Left cardiac atrium (tissue), 4 donors: ENCODE measurements at regions not wholly inside any gene's neighbourhood (a gene's known extent, or its start where the extent isn't known, plus 50 kb on each side); places are given as distances from the start of the nearest gene placed in this dataset.

ENCODE experiments used
- ATAC-seq, 2 donors: fragments of 200-7000 bp; cut with Tn5 transposase; one replicate each; pipeline ENCODE4 v1.9.1; 2020; ENCODE audit warnings: mild to moderate bottlenecking in 2 of 2, moderate library complexity in 2 of 2
- DNase-seq: peaks from one replicate; pipeline ENCODE4 v3.0.0-alpha.2; 2020
- intact Hi-C, 2 donors: fragments of 100-400 bp; cut with DNase I; formaldehyde crosslinking; loops; one replicate each; pipeline versions ENCODE4 v1.14.1 to v1.15.1; 2022 to 2023
- donor health status: DM: no; HTN: yes; CAD: no.
- donor health status: DM: no; HTN: yes; CAD: no; lungs with severe emphysema.
- donor health status: DM: yes; HTN: yes; CAD: no.
- donor health status: Dilated cardiomyopathy.

GRCh38 chr6:44556046-44556445 lies 168.5 kb downstream of the CDC5L start:
- ATAC-seq (no peak), DNase-seq (no peak)
- intact Hi-C loops = no loop called here

GRCh38 chr6:44558024-44558831 lies 170.7 kb downstream of the CDC5L start:
- ATAC-seq (no peak), DNase-seq (no peak)
- intact Hi-C loops = no loop called here

- no peak for DNase-seq
- intact Hi-C loops = no loop called here
- no peak for ATAC-seq
These were observed 171.3 kb downstream of the CDC5L start for GRCh38 chr6:44558832-44559251.

- no peak for ATAC-seq
- DNase-seq = no peak
- intact Hi-C loops = no loop called here
These were observed 172.2 kb downstream of the CDC5L start for GRCh38 chr6:44559486-44560270.

- intact Hi-C loops = no loop called here
- DNase-seq = no peak
These were observed 173.1 kb downstream of the CDC5L start for GRCh38 chr6:44560458-44561059.

GRCh38 chr6:44561060-44561623 lies 173.6 kb downstream of the CDC5L start:
- intact Hi-C loops = no loop called here
- DNase-seq (no peak), ATAC-seq (no peak)

More at GRCh38 chr6:44560458-44561059, 173.1 kb downstream of the CDC5L start:
- ATAC-seq = no peak

- no peak for DNase-seq
- intact Hi-C loops = no loop called here
- ATAC-seq = no peak
These were observed 174.5 kb downstream of the CDC5L start for GRCh38 chr6:44561832-44562665.

- peak; percentile 52 for DNase-seq
- peak in 1 of 2 donors; percentile 65 for ATAC-seq
- intact Hi-C loops = no loop called here
These were observed 175.9 kb downstream of the CDC5L start for GRCh38 chr6:44563397-44563796.

GRCh38 chr6:44564906-44565524 lies 177.5 kb downstream of the CDC5L start:
- intact Hi-C loops = no loop called here
- ATAC-seq (no peak), DNase-seq (no peak)

- intact Hi-C loops = no loop called here
- ATAC-seq (no peak), DNase-seq (no peak)
These were observed 179.9 kb downstream of the CDC5L start for GRCh38 chr6:44567406-44567805.

- DNase-seq (no peak), ATAC-seq (no peak)
- intact Hi-C loops = no loop called here
These were observed 181.6 kb downstream of the CDC5L start for GRCh38 chr6:44569131-44569530.

GRCh38 chr6:44569931-44570385 lies 182.5 kb downstream of the CDC5L start:
- DNase-seq = peak; percentile 70
- ATAC-seq = peak; percentile 84 to 85
- intact Hi-C loops = no loop called here

- no peak for ATAC-seq
- intact Hi-C loops = no loop called here
- no peak for DNase-seq
These were observed 184.0 kb downstream of the CDC5L start for GRCh38 chr6:44571510-44571909.

GRCh38 chr6:44572346-44572745 lies 184.8 kb downstream of the CDC5L start:
- DNase-seq (no peak), ATAC-seq (no peak)
- intact Hi-C loops = no loop called here

GRCh38 chr6:44575644-44576043 lies 188.1 kb downstream of the CDC5L start:
- no peak for DNase-seq
- intact Hi-C loops = no loop called here
- no peak for ATAC-seq

GRCh38 chr6:44576132-44576631 lies 188.7 kb downstream of the CDC5L start:
- DNase-seq (no peak), ATAC-seq (peak in 1 of 2 donors; percentile 70)
- intact Hi-C loops = no loop called here

GRCh38 chr6:44580901-44581300 lies 193.4 kb downstream of the CDC5L start:
- intact Hi-C loops = no loop called here
- DNase-seq (no peak), ATAC-seq (peak in 1 of 2 donors; percentile 26)

GRCh38 chr6:44582930-44583329 lies 195.4 kb downstream of the CDC5L start:
- no peak for DNase-seq
- intact Hi-C loops = no loop called here
- no peak for ATAC-seq
